BLaER1 (cell line): ENCODE measurements at regions not wholly inside any gene's neighbourhood (a gene's known extent, or its start where the extent isn't known, plus 50 kb on each side); places are given as distances from the start of the nearest gene placed in this dataset.

Source experiments
- H3K27ac ChIP-seq: shearing (Covaris generic); formaldehyde crosslinking; 2 replicates; pipeline ENCODE4 v1.8.1; 2022
- H3K27me3 ChIP-seq: shearing (Covaris generic); formaldehyde crosslinking; 2 replicates; pipeline ENCODE4 v1.8.1; 2022
- H3K36me3 ChIP-seq: shearing (Covaris generic); formaldehyde crosslinking; 2 replicates; pipeline ENCODE4 v1.8.1; 2022
- H3K4me1 ChIP-seq: shearing (Covaris generic); formaldehyde crosslinking; 2 replicates; pipeline ENCODE4 v1.8.1; 2022
- H3K4me2 ChIP-seq: shearing (Covaris generic); formaldehyde crosslinking; 2 replicates; pipeline ENCODE4 v1.8.1; 2022
- H3K4me3 ChIP-seq: shearing (Covaris generic); formaldehyde crosslinking; 2 replicates; pipeline ENCODE4 v1.8.1; 2022
- H3K9ac ChIP-seq: shearing (Covaris generic); formaldehyde crosslinking; 2 replicates; pipeline ENCODE4 v1.8.1; 2022
- H3K9me3 ChIP-seq: shearing (Covaris generic); formaldehyde crosslinking; 2 replicates; pipeline ENCODE4 v1.8.1; 2022
- H4K20me1 ChIP-seq: shearing (Covaris generic); formaldehyde crosslinking; 2 replicates; pipeline ENCODE4 v1.8.1; 2022
- Cebpa-rat ChIP-seq: shearing (Covaris generic); IDR thresholded peaks from 2 replicates; pipeline ENCODE4 v1.8.1; 2022

GRCh38 chr5:56359809-56360685, 126.9 kb upstream of the ANKRD55 start:
- peaks cover 73% of the 10 kb centered on the region for H3K4me1 ChIP-seq

GRCh38 chr5:56358703-56359681, 125.9 kb upstream of the ANKRD55 start:
- peak overlapping the region; percentile 84 for H3K27ac ChIP-seq
- H3K9ac ChIP-seq = peak overlapping the region; percentile 55; the same call in 1 of the 2 replicates
- H3K27me3 ChIP-seq = no peaks in the 10 kb centered on the region
- H3K9me3 ChIP-seq = peaks cover 26% of the 10 kb centered on the region
- H3K36me3 ChIP-seq = peaks cover 5% of the 10 kb centered on the region; the same call in 1 of the 2 replicates
- peak overlapping the region; percentile 76 for H3K4me2 ChIP-seq
- H4K20me1 ChIP-seq = no peaks in the 10 kb centered on the region
- TF ChIP-seq Cebpa-rat = no peak
- H3K4me1 ChIP-seq = peaks cover 84% of the 10 kb centered on the region
- peak overlapping the region; percentile 12; the same call in 1 of the 2 replicates for H3K4me3 ChIP-seq

More at GRCh38 chr5:56359809-56360685, 126.9 kb upstream of the ANKRD55 start:
- peaks cover 5% of the 10 kb centered on the region; the same call in 1 of the 2 replicates for H3K36me3 ChIP-seq
- H4K20me1 ChIP-seq = no peaks in the 10 kb centered on the region
- peak overlapping the region; percentile 84 for H3K27ac ChIP-seq
- peak overlapping the region; percentile 76 for H3K4me2 ChIP-seq
- TF ChIP-seq Cebpa-rat = no peak
- 0 out of 2 replicates have a peak overlapping the region, but pooled peaks have one; percentile 55 for H3K9ac ChIP-seq
- no peak overlapping the region for H3K4me3 ChIP-seq
- H3K9me3 ChIP-seq = peaks cover 31% of the 10 kb centered on the region
- no peaks in the 10 kb centered on the region for H3K27me3 ChIP-seq

GRCh38 chr5:56358046-56358445, 124.9 kb upstream of the ANKRD55 start:
- no peak for TF ChIP-seq Cebpa-rat
- peak overlapping the region; percentile 55; the same call in 1 of the 2 replicates for H3K9ac ChIP-seq
- peak overlapping the region; percentile 12; the same call in 1 of the 2 replicates for H3K4me3 ChIP-seq
- peaks cover 2% of the 10 kb centered on the region; the same call in 1 of the 2 replicates for H3K36me3 ChIP-seq
- H3K9me3 ChIP-seq = peaks cover 16% of the 10 kb centered on the region
- H3K27ac ChIP-seq = peak overlapping the region; percentile 84
- peaks cover 93% of the 10 kb centered on the region for H3K4me1 ChIP-seq
- no peaks in the 10 kb centered on the region for H4K20me1 ChIP-seq
- no peaks in the 10 kb centered on the region for H3K27me3 ChIP-seq
- peak overlapping the region; percentile 76 for H3K4me2 ChIP-seq

GRCh38 chr5:56357426-56357825, 124.3 kb upstream of the ANKRD55 start:
- no peak for TF ChIP-seq Cebpa-rat
- Histone ChIP-seq H4K20me1 (no peaks in the 10 kb centered on the region), H3K4me1 (peaks cover 100% of the 10 kb centered on the region), H3K9me3 (peaks cover 10% of the 10 kb centered on the region), H3K27ac (peak overlapping the region; percentile 84), H3K9ac (peak overlapping the region; percentile 62), H3K27me3 (no peaks in the 10 kb centered on the region), H3K4me3 (no peak overlapping the region), H3K36me3 (no peaks in the 10 kb centered on the region; the same call in 1 of the 2 replicates), H3K4me2 (peak overlapping the region; percentile 76)

- Histone ChIP-seq H3K9ac (peak overlapping the region; percentile 62; the same call in 1 of the 2 replicates), H3K4me1 (peaks cover 100% of the 10 kb centered on the region)
Observed at GRCh38 chr5:56356836-56357160, 123.7 kb upstream of the ANKRD55 start.

GRCh38 chr5:56356121-56356835, 123.1 kb upstream of the ANKRD55 start:
- H3K36me3 ChIP-seq = no peaks in the 10 kb centered on the region
- H3K27me3 ChIP-seq = no peaks in the 10 kb centered on the region
- peak overlapping the region; percentile 76 for H3K4me2 ChIP-seq
- no peaks in the 10 kb centered on the region for H4K20me1 ChIP-seq
- no peak for TF ChIP-seq Cebpa-rat
- H3K9ac ChIP-seq = peak overlapping the region; percentile 62
- H3K4me1 ChIP-seq = peaks cover 100% of the 10 kb centered on the region
- no peak overlapping the region for H3K4me3 ChIP-seq
- peak overlapping the region; percentile 84 for H3K27ac ChIP-seq
- H3K9me3 ChIP-seq = no peaks in the 10 kb centered on the region; the same call in 1 of the 2 replicates

More at GRCh38 chr5:56356836-56357160, 123.7 kb upstream of the ANKRD55 start:
- peak overlapping the region; percentile 84 for H3K27ac ChIP-seq
- H3K36me3 ChIP-seq = no peaks in the 10 kb centered on the region
- TF ChIP-seq Cebpa-rat = no peak
- H3K27me3 ChIP-seq = no peaks in the 10 kb centered on the region
- peaks cover 4% of the 10 kb centered on the region; the same call in 1 of the 2 replicates for H3K9me3 ChIP-seq
- H4K20me1 ChIP-seq = no peaks in the 10 kb centered on the region
- H3K4me2 ChIP-seq = peak overlapping the region; percentile 76
- H3K4me3 ChIP-seq = no peak overlapping the region

- Histone ChIP-seq H3K4me1 (peaks cover 100% of the 10 kb centered on the region), H3K9me3 (peaks cover 2% of the 10 kb centered on the region; the same call in 1 of the 2 replicates), H4K20me1 (no peaks in the 10 kb centered on the region), H3K27ac (peak overlapping the region; percentile 84), H3K4me2 (peak overlapping the region; percentile 76), H3K27me3 (no peaks in the 10 kb centered on the region), H3K9ac (no peak overlapping the region; the same call in 1 of the 2 replicates), H3K36me3 (no peaks in the 10 kb centered on the region), H3K4me3 (no peak overlapping the region)
- TF ChIP-seq Cebpa-rat = no peak
Observed at GRCh38 chr5:56354836-56355235, 121.7 kb upstream of the ANKRD55 start.

- H4K20me1 ChIP-seq = no peaks in the 10 kb centered on the region
- no peak for TF ChIP-seq Cebpa-rat
- H3K27me3 ChIP-seq = no peaks in the 10 kb centered on the region
- no peaks in the 10 kb centered on the region for H3K36me3 ChIP-seq
- peaks cover 7% of the 10 kb centered on the region; the same call in 1 of the 2 replicates for H3K9me3 ChIP-seq
- H3K4me3 ChIP-seq = no peak overlapping the region
- H3K9ac ChIP-seq = no peak overlapping the region
- peak overlapping the region; percentile 25; the same call in 1 of the 2 replicates for H3K4me2 ChIP-seq
- peak overlapping the region; percentile 84 for H3K27ac ChIP-seq
- peaks cover 86% of the 10 kb centered on the region for H3K4me1 ChIP-seq
Observed at GRCh38 chr5:56352808-56353590, 119.9 kb upstream of the ANKRD55 start.
